Activated naive CD8-positive, alpha-beta T cell treated with anti-CD3 and anti-CD28 coated beads, Interleukin-2, amount 10 ng/mL, durations not matched to agents 7 days and 5 days (primary cell): ENCODE measurements at regions not wholly inside any gene's neighbourhood (a gene's known extent, or its start where the extent isn't known, plus 50 kb on each side); places are given as distances from the start of the nearest gene placed in this dataset.

Experiments
- ATAC-seq: fragments of 150-1000 bp; cut with Tn5 transposase; one replicate; pipeline ENCODE4 v1.10.0; 2021; ENCODE audit warnings: low read depth, moderate library complexity
- POLR2A ChIA-PET: fragments of 350-600 bp; sonication (Branson Sonifier 250); formaldehyde crosslinking; loops from one replicate; lab custom pipeline; 2021; ENCODE audit warnings: antibody characterized with exemption; lab: Charles Lee
- DNase-seq: peaks from one replicate; pipeline ENCODE4 v3.0.0; 2021
- H3K27ac Mint-ChIP-seq: one replicate; pipeline ENCODE4 v1.8.0; 2022; ENCODE audit warnings: mild to moderate bottlenecking, mixed read lengths
- H3K27me3 Mint-ChIP-seq: one replicate; pipeline ENCODE4 v1.8.0; 2022; ENCODE audit warnings: mild to moderate bottlenecking, moderate library complexity, mixed read lengths
- H3K36me3 Mint-ChIP-seq: one replicate; pipeline ENCODE4 v1.8.0; 2021; ENCODE audit warnings: mild to moderate bottlenecking, mixed read lengths
- H3K4me1 Mint-ChIP-seq: one replicate; pipeline ENCODE4 v1.8.0; 2021; ENCODE audit warnings: mixed read lengths
- H3K4me3 Mint-ChIP-seq: one replicate; pipeline ENCODE4 v1.8.0; 2022; ENCODE audit warnings: mild to moderate bottlenecking, moderate library complexity, mixed read lengths
- H3K9me3 Mint-ChIP-seq: one replicate; pipeline ENCODE4 v1.8.0; 2021; ENCODE audit warnings: mixed read lengths

DNA sequence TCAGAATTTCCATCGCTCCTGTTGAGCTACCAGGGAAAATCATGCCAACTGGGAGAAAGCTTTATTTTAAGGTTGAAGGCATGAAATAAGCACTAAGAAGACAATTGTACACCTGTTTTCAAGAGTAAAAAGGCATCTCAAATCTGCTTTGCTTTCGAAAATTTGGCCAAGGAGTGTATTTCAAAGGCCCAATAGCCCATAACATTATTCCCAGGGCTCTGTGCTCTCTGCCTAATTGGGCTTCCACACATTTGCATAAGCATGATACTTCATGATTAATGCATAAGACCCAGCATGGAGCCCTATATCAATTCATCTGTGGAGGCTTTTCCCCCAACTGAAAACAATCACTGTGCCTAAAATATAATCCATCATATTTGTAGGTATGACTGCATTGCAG is 258.5 kb downstream of the NOVA1 start:
- H3K4me1 Mint-ChIP-seq = no peaks in the 10 kb centered on the region
- DNase-seq (no peak), ATAC-seq (no peak)
- H3K27me3 Mint-ChIP-seq = no peaks in the 10 kb centered on the region
- H3K27ac Mint-ChIP-seq = no peak overlapping the region
- H3K9me3 Mint-ChIP-seq = peaks cover 8% of the 10 kb centered on the region
- no peak overlapping the region for H3K4me3 Mint-ChIP-seq
- POLR2A ChIA-PET = no interaction called here
- no peaks in the 10 kb centered on the region for H3K36me3 Mint-ChIP-seq

DNA sequence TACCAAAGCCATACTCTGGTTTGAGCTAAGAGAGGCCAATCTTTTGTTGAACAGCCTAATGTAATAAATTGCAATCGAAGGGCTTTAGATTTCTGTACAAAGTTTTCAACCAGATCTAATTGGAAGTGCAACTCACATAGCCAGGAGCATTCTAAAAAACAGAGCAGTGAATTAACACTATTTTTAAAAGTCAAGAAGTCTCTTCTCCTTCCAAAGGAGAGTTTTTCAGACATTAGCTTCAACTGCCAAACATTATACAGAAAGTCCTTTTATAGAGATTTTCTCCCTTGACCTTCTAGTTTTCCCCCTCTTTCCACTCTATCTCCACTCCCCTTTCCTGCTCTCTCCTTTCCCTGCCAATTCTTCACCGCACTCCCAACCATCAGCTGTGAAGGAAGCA is 259.6 kb downstream of the NOVA1 start:
- POLR2A ChIA-PET = no interaction called here
- no peak for DNase-seq
- Mint-ChIP-seq H3K27me3 (no peaks in the 10 kb centered on the region), H3K27ac (no peak overlapping the region), H3K4me1 (no peaks in the 10 kb centered on the region), H3K4me3 (no peak overlapping the region), H3K9me3 (peaks cover 4% of the 10 kb centered on the region), H3K36me3 (no peaks in the 10 kb centered on the region)
- no peak for ATAC-seq

DNA sequence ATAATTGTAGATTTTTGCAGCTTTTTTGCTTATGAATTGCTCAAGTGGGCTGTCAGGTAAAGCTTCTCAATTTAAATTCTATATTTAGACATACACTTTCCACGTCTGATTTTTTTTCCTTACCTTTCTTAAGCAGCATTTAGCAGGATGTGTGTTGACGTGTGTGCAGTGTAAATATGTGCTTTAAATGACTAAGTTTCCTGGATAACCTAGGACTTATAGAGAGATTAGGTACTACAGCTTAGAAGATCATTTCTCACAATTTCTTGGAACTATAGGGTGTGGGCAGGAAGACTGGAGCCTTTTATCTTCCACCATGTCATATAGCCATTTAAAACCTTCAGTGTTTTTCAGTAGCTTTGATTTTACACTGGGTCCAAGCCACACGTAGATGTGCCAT is 263.5 kb downstream of the NOVA1 start:
- POLR2A ChIA-PET = no interaction called here
- H3K4me1 Mint-ChIP-seq = no peaks in the 10 kb centered on the region
- DNase-seq (no peak), ATAC-seq (no peak)
- H3K4me3 Mint-ChIP-seq = no peak overlapping the region
- H3K9me3 Mint-ChIP-seq = peaks cover 4% of the 10 kb centered on the region
- H3K36me3 Mint-ChIP-seq = no peaks in the 10 kb centered on the region
- H3K27ac Mint-ChIP-seq = no peak overlapping the region
- H3K27me3 Mint-ChIP-seq = no peaks in the 10 kb centered on the region

DNA sequence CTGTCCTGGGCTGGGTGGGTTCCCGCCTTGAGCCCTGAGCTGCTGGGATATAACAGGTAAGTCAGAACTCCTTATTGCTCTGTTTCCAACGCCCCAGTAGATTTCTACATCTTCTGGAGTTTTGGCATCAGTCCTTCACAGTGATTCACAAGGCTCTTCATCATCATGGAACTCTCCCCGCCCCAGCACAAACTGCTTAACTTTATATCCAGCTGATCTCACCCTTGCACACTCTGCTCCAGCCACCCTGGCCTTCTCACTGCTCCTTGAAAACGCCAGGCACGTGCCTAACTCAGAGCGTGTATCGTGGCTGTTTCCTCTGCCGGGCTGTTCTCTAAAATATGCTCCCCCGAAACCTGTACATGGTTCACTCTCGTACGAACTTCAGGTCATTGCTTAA is 264.9 kb downstream of the NOVA1 start:
- no peak for ATAC-seq

DNA sequence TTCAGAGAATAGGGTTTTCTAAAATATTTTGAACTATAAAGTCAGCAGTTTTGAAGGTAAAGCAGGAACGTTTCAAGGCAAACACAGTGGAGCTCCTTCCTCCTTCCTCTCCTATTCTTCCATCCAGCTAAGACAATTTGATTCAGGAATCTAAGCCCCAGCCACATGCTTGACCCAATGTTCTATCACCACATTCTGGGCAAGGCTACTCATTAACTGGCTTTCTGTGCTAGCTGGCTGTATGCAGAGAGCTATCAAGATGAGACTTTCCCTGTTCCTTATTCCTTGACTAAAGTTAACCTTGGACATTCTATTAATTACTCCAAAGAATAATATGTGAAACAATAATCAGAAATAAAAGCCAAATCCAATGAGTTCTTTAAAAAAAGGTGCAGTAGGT is 266.9 kb downstream of the NOVA1 start:
- DNase-seq (no peak), ATAC-seq (no peak)
- H3K9me3 Mint-ChIP-seq = peaks cover 4% of the 10 kb centered on the region
- no peaks in the 10 kb centered on the region for H3K36me3 Mint-ChIP-seq
- H3K27me3 Mint-ChIP-seq = no peaks in the 10 kb centered on the region
- no peaks in the 10 kb centered on the region for H3K4me1 Mint-ChIP-seq
- POLR2A ChIA-PET = no interaction called here
- H3K27ac Mint-ChIP-seq = no peak overlapping the region
- no peak overlapping the region for H3K4me3 Mint-ChIP-seq

More for the DNA sequence above, 264.9 kb downstream of the NOVA1 start:
- peaks cover 6% of the 10 kb centered on the region for H3K9me3 Mint-ChIP-seq
- POLR2A ChIA-PET = no interaction called here
- H3K4me3 Mint-ChIP-seq = no peak overlapping the region
- no peak overlapping the region for H3K27ac Mint-ChIP-seq
- no peaks in the 10 kb centered on the region for H3K4me1 Mint-ChIP-seq
- DNase-seq = no peak
- no peaks in the 10 kb centered on the region for H3K27me3 Mint-ChIP-seq
- H3K36me3 Mint-ChIP-seq = no peaks in the 10 kb centered on the region

DNA sequence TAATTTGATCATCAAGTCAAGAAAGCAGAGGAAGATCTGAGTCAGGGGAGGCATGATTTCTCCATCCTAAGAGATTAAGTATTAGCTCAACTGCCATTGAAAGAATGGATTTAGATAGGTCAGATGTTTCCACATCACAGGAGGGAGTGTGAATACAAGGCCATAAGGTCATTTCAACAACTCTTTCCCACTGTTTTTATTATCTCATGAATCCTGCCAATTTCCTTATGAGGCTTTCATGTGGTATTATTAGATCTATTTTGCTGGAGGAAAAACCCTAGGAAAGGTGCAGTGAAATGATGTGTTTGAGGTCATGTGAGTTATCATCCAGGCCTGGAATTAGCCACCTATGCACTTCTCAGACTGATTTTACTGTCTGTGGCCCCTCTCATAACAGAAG is 269.0 kb downstream of the NOVA1 start:
- ATAC-seq (no peak), DNase-seq (no peak)
- Mint-ChIP-seq H3K9me3 (peaks cover 4% of the 10 kb centered on the region), H3K27me3 (no peaks in the 10 kb centered on the region), H3K4me3 (no peak overlapping the region), H3K4me1 (no peaks in the 10 kb centered on the region), H3K27ac (no peak overlapping the region), H3K36me3 (no peaks in the 10 kb centered on the region)
- POLR2A ChIA-PET = no interaction called here

DNA sequence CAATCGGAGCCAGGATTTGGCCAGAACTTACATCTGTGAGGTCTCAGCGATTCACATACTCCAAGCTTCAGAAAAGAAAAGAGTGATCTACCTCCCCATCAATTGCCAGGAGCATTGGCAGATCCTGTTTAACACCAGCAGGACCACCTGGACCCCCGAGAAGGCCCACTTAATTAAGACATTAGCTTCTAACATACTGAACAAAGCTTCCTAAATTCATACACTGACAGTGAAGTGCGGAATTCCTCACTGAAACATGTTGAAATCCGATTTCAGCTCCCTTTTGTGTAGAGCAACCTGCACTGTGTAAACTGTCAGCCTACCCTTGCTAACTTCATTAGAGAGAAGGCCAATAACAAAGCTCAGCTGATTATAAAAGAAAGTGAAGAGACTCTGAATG is 274.0 kb downstream of the NOVA1 start:
- Mint-ChIP-seq H3K9me3 (peaks cover 7% of the 10 kb centered on the region), H3K27me3 (no peaks in the 10 kb centered on the region), H3K4me3 (no peak overlapping the region), H3K27ac (no peak overlapping the region), H3K4me1 (no peaks in the 10 kb centered on the region), H3K36me3 (no peaks in the 10 kb centered on the region)
- no peak for DNase-seq
- POLR2A ChIA-PET = no interaction called here
- no peak for ATAC-seq

DNA sequence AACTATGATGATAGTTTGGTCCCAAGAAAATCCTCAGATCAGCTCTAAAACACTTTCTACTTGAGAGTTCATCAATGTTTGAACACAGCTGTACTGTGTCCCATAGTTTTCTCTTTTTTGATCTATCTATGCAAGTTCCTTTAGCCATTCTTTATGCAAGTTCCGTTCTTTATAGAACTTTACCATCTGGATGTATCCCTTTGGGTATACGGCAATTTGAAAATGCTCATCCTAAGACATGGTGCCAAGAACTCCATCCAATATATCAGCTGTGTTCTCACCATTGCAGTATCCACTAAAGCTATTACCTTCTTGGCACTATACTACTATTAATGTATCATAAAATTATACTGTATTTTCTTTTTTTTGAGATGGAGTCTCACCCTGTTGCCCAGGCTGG is 276.9 kb downstream of the NOVA1 start:
- DNase-seq = no peak
- Mint-ChIP-seq H3K4me3 (no peak overlapping the region), H3K36me3 (no peaks in the 10 kb centered on the region), H3K9me3 (peaks cover 5% of the 10 kb centered on the region), H3K27ac (no peak overlapping the region), H3K27me3 (no peaks in the 10 kb centered on the region), H3K4me1 (no peaks in the 10 kb centered on the region)
- no peak for ATAC-seq
- POLR2A ChIA-PET = no interaction called here

DNA sequence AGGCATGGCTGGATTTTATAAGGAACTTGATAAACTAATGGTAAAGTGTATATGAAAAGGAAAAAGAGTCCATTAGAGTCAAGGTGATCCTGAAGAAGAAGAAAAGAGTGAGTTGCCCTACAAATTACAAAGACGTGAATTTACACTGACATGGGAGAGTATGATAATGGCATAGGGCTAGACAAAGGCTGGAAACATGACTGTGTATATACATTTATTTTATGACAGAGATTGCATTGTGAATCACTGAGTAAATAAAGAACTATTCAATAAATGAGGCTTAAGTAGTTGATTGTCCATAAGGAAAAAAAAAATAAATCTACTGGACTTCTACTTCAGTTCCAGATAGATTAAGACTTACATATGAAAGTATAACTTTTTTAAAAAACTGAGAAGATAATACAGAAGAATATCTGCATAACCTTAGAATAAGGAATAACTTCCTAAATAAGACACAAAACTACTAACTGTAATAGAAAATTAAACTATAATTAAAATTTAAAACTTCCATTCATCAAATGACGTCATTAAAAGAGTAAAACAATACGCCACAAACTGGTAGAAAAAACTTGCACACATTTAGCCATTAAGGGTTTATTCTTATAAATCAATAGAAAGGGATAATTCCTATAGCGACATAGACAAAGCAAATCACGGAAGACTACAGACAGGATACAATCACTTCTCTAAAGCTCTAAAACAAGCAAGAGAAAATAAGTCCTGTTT is 278.5 kb downstream of the NOVA1 start:
- H3K9me3 Mint-ChIP-seq = peaks cover 7% of the 10 kb centered on the region
- no peaks in the 10 kb centered on the region for H3K36me3 Mint-ChIP-seq
- DNase-seq = no peak
- H3K27me3 Mint-ChIP-seq = no peaks in the 10 kb centered on the region
- no peak for ATAC-seq
- POLR2A ChIA-PET = no interaction called here
- H3K4me1 Mint-ChIP-seq = no peaks in the 10 kb centered on the region
- H3K4me3 Mint-ChIP-seq = no peak overlapping the region
- no peak overlapping the region for H3K27ac Mint-ChIP-seq

DNA sequence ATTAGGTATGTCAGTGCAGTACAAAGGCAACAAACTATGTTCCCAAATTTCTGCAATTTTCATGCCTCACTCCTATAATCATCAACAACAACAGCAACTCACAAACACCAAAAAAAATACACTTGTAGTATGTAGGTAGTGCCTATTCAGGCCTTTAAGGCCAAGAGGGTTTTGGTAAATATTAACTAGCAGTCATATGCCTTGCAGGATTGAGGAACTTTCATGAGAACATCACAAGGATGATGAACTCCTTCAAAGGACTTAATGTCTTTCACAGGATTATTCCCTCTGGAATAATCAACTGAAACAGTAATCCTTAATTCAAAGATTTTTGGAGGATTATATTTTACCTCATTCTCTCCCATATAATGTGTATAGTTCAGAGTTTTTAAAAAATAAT is 293.8 kb downstream of the NOVA1 start:
- no peaks in the 10 kb centered on the region for H3K4me1 Mint-ChIP-seq

DNA sequence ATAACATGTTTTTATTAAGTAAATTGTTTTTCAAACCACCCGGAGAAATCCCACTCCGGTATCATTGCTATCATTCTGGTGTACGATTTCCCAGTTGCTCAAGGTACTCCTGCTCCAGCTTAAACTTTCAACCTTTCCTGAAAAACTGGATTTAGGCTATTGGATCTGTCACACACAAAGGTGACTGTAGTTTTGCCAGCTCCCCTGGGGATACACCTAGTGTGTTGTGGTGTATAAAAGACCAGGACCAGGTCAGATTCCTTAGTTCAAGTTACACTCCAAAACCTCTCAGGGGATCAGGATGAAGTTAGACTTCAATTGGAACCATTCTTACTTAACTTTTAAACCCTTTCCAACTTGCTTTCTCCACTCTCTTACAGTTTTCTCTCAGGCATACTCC is 303.9 kb downstream of the NOVA1 start:
- no peak for DNase-seq

More for the DNA sequence above, 293.8 kb downstream of the NOVA1 start:
- H3K27me3 Mint-ChIP-seq = no peaks in the 10 kb centered on the region
- ATAC-seq = no peak
- no peaks in the 10 kb centered on the region for H3K36me3 Mint-ChIP-seq
- H3K4me3 Mint-ChIP-seq = no peak overlapping the region
- DNase-seq = no peak
- POLR2A ChIA-PET = no interaction called here
- peaks cover 12% of the 10 kb centered on the region for H3K9me3 Mint-ChIP-seq
- H3K27ac Mint-ChIP-seq = no peak overlapping the region

DNA sequence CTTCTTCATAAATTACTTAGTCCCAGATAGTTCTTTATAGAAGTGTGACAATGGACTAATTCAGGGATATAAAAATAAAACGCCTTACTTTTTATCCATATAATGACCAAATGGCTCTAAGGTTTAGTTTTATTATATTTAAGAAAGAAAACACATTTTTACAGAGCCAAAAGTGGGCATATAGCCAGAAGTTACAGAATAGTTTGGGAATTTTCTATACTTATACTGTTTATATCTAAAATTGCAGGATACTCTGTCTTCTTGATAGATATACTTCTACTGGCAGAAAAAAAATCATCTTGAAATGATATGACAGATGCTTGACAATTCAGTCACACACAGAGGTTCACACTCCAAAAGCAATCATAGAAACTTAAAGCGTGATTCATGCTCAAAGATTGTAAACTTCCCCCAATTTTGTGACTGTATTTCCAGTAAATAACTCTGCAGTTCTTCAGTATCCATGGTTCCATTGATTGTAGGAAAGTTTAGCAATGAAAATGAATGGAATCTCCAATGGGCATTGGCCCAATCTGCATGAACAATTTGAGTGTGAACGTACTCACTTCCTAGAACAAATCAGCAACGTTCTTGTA is 307.8 kb downstream of the NOVA1 start:
- POLR2A ChIA-PET = no interaction called here
- H3K4me3 Mint-ChIP-seq = no peak overlapping the region
- no peaks in the 10 kb centered on the region for H3K27me3 Mint-ChIP-seq
- no peak overlapping the region for H3K27ac Mint-ChIP-seq
- DNase-seq (no peak), ATAC-seq (no peak)
- H3K36me3 Mint-ChIP-seq = no peaks in the 10 kb centered on the region
- peaks cover 5% of the 10 kb centered on the region for H3K9me3 Mint-ChIP-seq
- H3K4me1 Mint-ChIP-seq = no peaks in the 10 kb centered on the region

More for the DNA sequence above, 303.9 kb downstream of the NOVA1 start:
- Mint-ChIP-seq H3K27ac (no peak overlapping the region), H3K36me3 (no peaks in the 10 kb centered on the region), H3K9me3 (peaks cover 4% of the 10 kb centered on the region), H3K4me1 (no peaks in the 10 kb centered on the region), H3K4me3 (no peak overlapping the region), H3K27me3 (no peaks in the 10 kb centered on the region)
- POLR2A ChIA-PET = no interaction called here
- ATAC-seq = no peak

DNA sequence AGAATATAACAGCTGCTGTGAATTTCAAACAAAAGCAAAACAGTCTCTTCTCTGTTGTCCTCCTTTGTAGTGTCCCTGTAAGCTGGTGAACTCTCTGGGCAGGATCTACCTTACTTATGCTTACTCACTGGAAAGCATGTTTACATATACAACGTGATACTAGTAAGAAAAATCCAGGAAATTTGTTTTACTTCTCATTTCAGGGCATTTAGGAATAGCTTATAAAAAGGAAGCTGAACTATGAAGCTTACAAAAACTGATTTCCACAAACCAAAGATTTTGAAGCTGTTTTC is 311.0 kb downstream of the NOVA1 start:
- Mint-ChIP-seq H3K9me3 (peaks cover 4% of the 10 kb centered on the region), H3K36me3 (no peaks in the 10 kb centered on the region), H3K4me1 (no peaks in the 10 kb centered on the region), H3K27me3 (no peaks in the 10 kb centered on the region), H3K27ac (no peak overlapping the region), H3K4me3 (no peak overlapping the region)
- DNase-seq (no peak), ATAC-seq (no peak)
- POLR2A ChIA-PET = no interaction called here

DNA sequence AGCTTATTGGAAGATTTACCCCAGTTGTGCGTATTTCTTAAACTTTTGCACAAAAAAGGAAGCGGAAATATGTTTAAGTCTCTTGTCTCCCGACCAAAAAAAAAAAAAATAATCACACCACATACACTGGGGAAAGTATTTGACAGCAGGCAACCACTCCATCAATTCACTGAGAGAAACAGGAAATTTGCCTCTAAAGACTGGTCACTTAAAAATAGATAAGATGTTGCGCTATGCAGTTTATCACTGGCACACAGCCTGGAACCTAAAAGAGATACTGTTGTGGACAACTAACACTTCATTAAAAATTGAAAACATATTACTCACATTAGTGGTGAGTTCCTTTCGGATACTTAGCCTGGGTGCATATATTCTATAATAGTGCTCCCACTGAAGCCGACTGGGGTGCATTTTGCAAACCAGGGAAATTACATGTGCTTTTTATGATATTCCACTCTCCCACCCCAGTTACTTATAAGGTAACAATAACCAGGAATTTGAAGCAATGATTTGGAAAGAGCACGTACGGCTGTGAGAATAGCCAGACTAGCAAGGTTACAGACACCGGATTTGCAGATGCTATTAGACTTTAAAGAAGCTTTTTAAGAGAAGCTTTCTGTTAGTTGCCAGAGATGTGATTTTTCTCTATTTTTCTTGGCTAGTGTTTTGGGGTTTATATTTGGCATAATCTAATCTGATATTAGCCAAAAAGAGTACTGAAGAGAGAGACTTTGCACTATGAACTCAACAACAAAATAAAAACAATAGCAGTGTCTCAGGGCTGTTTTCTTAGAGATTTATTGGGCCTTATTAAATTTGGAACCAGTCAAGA is 311.5 kb downstream of the NOVA1 start:
- ATAC-seq (no peak), DNase-seq (no peak)
- POLR2A ChIA-PET = no interaction called here
- Mint-ChIP-seq H3K36me3 (no peaks in the 10 kb centered on the region), H3K27me3 (no peaks in the 10 kb centered on the region), H3K9me3 (peaks cover 3% of the 10 kb centered on the region), H3K27ac (no peak overlapping the region), H3K4me1 (no peaks in the 10 kb centered on the region), H3K4me3 (no peak overlapping the region)
